ENCODE measurements at regions not wholly inside any gene's neighbourhood (a gene's known extent, or its start where the extent isn't known, plus 50 kb on each side); places are given as distances from the start of the nearest gene placed in this dataset.

DNA sequence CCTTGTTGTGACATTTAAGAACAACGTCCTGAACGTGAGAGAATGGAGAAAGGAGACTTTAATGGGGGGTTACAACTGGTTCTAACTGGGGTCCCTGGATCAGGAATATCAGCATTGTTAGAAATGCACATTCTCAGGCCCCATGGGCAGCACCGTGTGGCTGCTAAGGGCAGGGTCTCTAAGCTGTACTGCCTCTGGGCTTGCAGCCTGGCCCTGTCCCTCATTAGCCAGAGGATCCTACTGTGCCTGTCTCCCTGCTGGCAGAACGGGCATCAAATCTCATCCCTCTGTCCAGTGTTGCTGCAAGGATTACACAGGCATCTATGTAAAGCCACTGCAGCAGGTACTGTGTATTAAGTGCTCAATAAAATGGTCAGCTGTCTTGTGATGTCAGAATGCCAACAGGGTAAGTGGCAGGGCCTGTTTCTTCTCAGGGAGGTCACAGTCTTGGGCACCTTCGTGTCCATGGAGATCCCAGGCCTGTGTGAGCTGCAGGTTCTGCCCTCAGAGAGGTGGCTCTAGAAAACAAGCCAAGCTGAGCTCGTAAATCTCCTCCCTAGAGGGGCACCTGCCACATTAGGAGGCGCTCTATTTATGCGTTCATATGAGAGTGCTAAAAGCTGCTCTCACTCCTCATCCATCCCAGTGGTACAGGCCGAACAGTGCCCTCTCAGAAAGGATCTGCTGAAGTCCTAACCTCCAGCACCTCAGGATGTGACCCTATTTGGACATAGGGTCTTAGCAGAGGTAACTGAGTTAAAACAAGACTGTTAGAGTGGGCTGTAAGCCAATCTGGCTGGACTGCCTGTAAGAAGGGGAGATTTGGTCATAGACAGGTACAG lies 210.5 kb downstream of the GADD45G start:
- no peak for TF ChIP-seq SREBF1 (IDR thresholded peaks at IDR 0.05; ENCODE audit: low read length)
- TF ChIP-seq TAF1 (IDR thresholded peaks at IDR 0.05; ENCODE audit: borderline replicate concordance, low read depth, low read length), result no peak
- no peak for TF ChIP-seq NR2C2 (IDR thresholded peaks at IDR 0.05; ENCODE audit: borderline replicate concordance, control insufficient read depth, insufficient read length, low read depth)
- no peak for TF ChIP-seq ZNF217 (IDR thresholded peaks at IDR 0.05)
- no peak for TF ChIP-seq POLR2A (IDR thresholded peaks at IDR 0.05; ENCODE audit: low read depth, low read length)
- TF ChIP-seq NBN (IDR thresholded peaks at IDR 0.05), result no peak
- TF ChIP-seq, protein P1, sequence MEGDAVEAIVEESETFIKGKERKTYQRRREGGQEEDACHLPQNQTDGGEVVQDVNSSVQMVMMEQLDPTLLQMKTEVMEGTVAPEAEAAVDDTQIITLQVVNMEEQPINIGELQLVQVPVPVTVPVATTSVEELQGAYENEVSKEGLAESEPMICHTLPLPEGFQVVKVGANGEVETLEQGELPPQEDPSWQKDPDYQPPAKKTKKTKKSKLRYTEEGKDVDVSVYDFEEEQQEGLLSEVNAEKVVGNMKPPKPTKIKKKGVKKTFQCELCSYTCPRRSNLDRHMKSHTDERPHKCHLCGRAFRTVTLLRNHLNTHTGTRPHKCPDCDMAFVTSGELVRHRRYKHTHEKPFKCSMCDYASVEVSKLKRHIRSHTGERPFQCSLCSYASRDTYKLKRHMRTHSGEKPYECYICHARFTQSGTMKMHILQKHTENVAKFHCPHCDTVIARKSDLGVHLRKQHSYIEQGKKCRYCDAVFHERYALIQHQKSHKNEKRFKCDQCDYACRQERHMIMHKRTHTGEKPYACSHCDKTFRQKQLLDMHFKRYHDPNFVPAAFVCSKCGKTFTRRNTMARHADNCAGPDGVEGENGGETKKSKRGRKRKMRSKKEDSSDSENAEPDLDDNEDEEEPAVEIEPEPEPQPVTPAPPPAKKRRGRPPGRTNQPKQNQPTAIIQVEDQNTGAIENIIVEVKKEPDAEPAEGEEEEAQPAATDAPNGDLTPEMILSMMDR (IDR thresholded peaks at IDR 0.05 in 2 of 3, conservative IDR thresholded peaks at IDR 0.05 in 1 of 3; ENCODE audit: control insufficient read depth in 2 of 3, extremely low read depth in 1 of 3, insufficient read depth in 1 of 3, low read depth in 3 of 3, low read length in 3 of 3), result no peak
- TF ChIP-seq BMI1 (IDR thresholded peaks at IDR 0.05; ENCODE audit: borderline replicate concordance), result no peak
- no peak for TF ChIP-seq MXI1 (IDR thresholded peaks at IDR 0.05; ENCODE audit: low read depth, low read length)
